ENCODE measurements at regions not wholly inside any gene's neighbourhood (a gene's known extent, or its start where the extent isn't known, plus 50 kb on each side); places are given as distances from the start of the nearest gene placed in this dataset.

- TF ChIP-seq ZNF423 (CRISPR knock-in tag; IDR thresholded peaks at IDR 0.05) (no peak), PRRX2 (CRISPR knock-in tag; IDR thresholded peaks at IDR 0.05) (no peak), GTF2I (CRISPR knock-in tag; conservative IDR thresholded peaks at IDR 0.05) (no peak), MYBL2 (CRISPR knock-in tag; IDR thresholded peaks at IDR 0.05) (no peak), CBFB (CRISPR knock-in tag; IDR thresholded peaks at IDR 0.05; ENCODE audit: low read depth) (no peak), IRF1 (CRISPR knock-in tag; IDR thresholded peaks at IDR 0.05) (no peak), ZMAT4 (CRISPR knock-in tag; IDR thresholded peaks at IDR 0.05) (no peak), TEAD4 (CRISPR knock-in tag; IDR thresholded peaks at IDR 0.05) (no peak), AFF4 (CRISPR knock-in tag; IDR thresholded peaks at IDR 0.05; ENCODE audit: borderline replicate concordance) (no peak), MLX (CRISPR knock-in tag; IDR thresholded peaks at IDR 0.05) (no peak), ZNF121 (CRISPR knock-in tag; IDR thresholded peaks at IDR 0.05) (no peak), E2F1 (CRISPR knock-in tag; IDR thresholded peaks at IDR 0.05) (no peak), ZNF219 (CRISPR knock-in tag; IDR thresholded peaks at IDR 0.05; ENCODE audit: borderline replicate concordance) (no peak), USF2 (CRISPR knock-in tag; IDR thresholded peaks at IDR 0.05) (no peak), EMX1 (CRISPR knock-in tag; IDR thresholded peaks at IDR 0.05) (no peak), TP53 (CRISPR knock-in tag; IDR thresholded peaks at IDR 0.05) (no peak), ZNF512 (CRISPR knock-in tag; IDR thresholded peaks at IDR 0.05; ENCODE audit: borderline replicate concordance) (no peak)
- DNase-seq (ENCODE audit: low spot score), result no peak
- no peaks in the 10 kb centered on the region for H3K27me3 Mint-ChIP-seq (ENCODE audit: low read depth)
- H3K36me3 Mint-ChIP-seq, result peaks cover 9% of the 10 kb centered on the region
- H3K9me3 Mint-ChIP-seq, result peaks cover 26% of the 10 kb centered on the region
- CTCF ChIA-PET, result no interaction called here
- H3K27ac Mint-ChIP-seq, result no peak overlapping the region
- POLR2A ChIA-PET, result no interaction called here
- no peak for ATAC-seq
- H3K4me1 Mint-ChIP-seq, result no peaks in the 10 kb centered on the region
- H3K4me3 Mint-ChIP-seq, result no peak overlapping the region
These were observed 127.3 kb upstream of the PIK3R1 start for GRCh38 chr5:68088302-68088701.

GRCh38 chr5:68087866-68088265 lies 127.7 kb upstream of the PIK3R1 start:
- H3K27me3 Mint-ChIP-seq (ENCODE audit: low read depth), result no peaks in the 10 kb centered on the region
- POLR2A ChIA-PET, result no interaction called here
- ATAC-seq, result no peak
- no peak overlapping the region for H3K4me3 Mint-ChIP-seq
- no peaks in the 10 kb centered on the region for H3K4me1 Mint-ChIP-seq
- no peak for TF ChIP-seq FOXP1 (CRISPR knock-in tag; IDR thresholded peaks at IDR 0.05; ENCODE audit: borderline replicate concordance)
- no peak for TF ChIP-seq SP1 (CRISPR knock-in tag; conservative IDR thresholded peaks at IDR 0.05)
- no peak for TF ChIP-seq JUN (CRISPR knock-in tag; IDR thresholded peaks at IDR 0.05)
- peaks cover 9% of the 10 kb centered on the region for H3K36me3 Mint-ChIP-seq
- no peak for DNase-seq (ENCODE audit: low spot score)
- peaks cover 29% of the 10 kb centered on the region for H3K9me3 Mint-ChIP-seq
- CTCF ChIA-PET, result no interaction called here
- H3K27ac Mint-ChIP-seq, result no peak overlapping the region

Measured in WTC11 (cell line).